ENCODE measurements at regions not wholly inside any gene's neighbourhood (a gene's known extent, or its start where the extent isn't known, plus 50 kb on each side); places are given as distances from the start of the nearest gene placed in this dataset.
"Not testable (repeated sequence)": the region's sequence is repeated elsewhere in the genome, so short reads cannot be mapped to it uniquely, and the experiment has no call there.

GRCh38 chr4:34417160-34417559 is 1827.2 kb downstream of the ARAP2 start:
- no peak for DNase-seq
- no peak for TF ChIP-seq POLR2A (IDR thresholded peaks at IDR 0.05; ENCODE audit: low read length)
- TF ChIP-seq GATA1 (IDR thresholded peaks at IDR 0.05; ENCODE audit: low read depth, low read length) = no peak

- TF ChIP-seq GATA1 (IDR thresholded peaks at IDR 0.05; ENCODE audit: low read depth, low read length) (no peak), POLR2A (IDR thresholded peaks at IDR 0.05; ENCODE audit: low read length) (no peak)
- DNase-seq = no peak
Observed at GRCh38 chr4:34419871-34420270, 1824.4 kb downstream of the ARAP2 start.

GRCh38 chr4:34422472-34423175 is 1821.7 kb downstream of the ARAP2 start:
- TF ChIP-seq POLR2A (IDR thresholded peaks at IDR 0.05; ENCODE audit: low read length) = no peak
- no peak for TF ChIP-seq GATA1 (IDR thresholded peaks at IDR 0.05; ENCODE audit: low read depth, low read length)
- no peak for DNase-seq

DNA sequence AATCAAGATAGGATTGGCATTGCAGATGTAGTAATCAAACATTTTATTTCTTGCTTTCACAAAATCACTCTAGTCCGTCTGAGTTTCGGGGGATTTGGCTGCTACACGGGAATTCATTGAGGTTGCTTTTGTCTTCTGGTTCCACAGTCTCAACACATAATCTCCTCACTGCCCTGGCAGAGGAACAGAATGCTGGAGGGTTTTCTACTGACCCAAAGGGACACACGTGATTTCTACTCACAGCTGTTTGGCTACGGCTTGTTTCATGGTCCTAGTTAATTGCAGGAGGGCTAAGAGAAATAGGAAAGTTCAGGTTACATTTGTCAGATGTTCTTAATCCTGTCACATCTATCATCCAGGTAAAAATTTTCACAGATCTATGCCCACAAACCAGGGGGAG is 1811.6 kb downstream of the ARAP2 start:
- no peak for TF ChIP-seq POLR2A (IDR thresholded peaks at IDR 0.05; ENCODE audit: low read length)
- TF ChIP-seq GATA1 (IDR thresholded peaks at IDR 0.05; ENCODE audit: low read depth, low read length) = no peak
- DNase-seq = no peak

- DNase-seq = not testable (repeated sequence)
Observed at GRCh38 chr4:34434377-34434776, 1809.9 kb downstream of the ARAP2 start.

GRCh38 chr4:34464196-34464595 is 1780.1 kb downstream of the ARAP2 start:
- DNase-seq = no peak
- TF ChIP-seq POLR2A (IDR thresholded peaks at IDR 0.05; ENCODE audit: low read length) = no peak
- no peak for TF ChIP-seq GATA1 (IDR thresholded peaks at IDR 0.05; ENCODE audit: low read depth, low read length)

DNA sequence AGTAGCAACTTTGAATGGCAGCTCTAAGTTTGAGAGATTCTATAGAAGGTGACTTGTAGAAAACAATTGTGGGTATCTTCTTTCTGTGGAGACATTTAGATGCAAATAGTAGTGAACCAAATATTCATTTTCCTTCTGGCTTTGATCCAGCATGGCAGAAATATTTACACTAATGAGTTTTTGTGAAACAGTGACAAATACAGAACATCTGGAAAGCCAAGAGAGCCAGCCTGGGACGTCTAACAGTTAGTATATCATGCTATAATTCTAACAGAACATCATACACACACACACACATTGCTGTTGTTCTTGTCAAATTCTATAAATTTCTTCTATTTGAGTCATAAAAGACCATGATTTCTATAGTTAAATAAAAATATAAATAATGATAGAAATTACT is 1777.9 kb downstream of the ARAP2 start:
- DNase-seq = no peak
- no peak for TF ChIP-seq GATA1 (IDR thresholded peaks at IDR 0.05; ENCODE audit: low read depth, low read length)
- TF ChIP-seq POLR2A (IDR thresholded peaks at IDR 0.05; ENCODE audit: low read length) = no peak

DNA sequence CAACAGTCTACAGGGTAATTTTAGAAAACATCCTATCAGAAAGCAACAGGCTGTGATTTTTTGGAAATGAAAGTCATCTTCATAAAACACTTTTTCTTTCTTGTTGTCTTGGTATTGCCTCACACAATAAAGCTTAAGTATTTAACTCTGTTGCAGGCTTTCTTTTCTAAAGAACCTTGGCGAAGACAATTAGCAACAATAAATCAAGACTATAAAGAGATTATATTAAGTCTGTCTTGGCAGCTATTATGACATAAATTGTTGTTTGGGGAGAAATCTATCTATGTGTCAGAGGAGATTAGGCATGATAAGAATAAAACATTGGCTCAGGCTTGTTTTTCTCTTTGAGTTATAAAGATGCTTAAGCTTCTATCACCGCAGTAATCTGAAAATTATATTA is 1774.8 kb downstream of the ARAP2 start:
- DNase-seq = no peak
- TF ChIP-seq POLR2A (IDR thresholded peaks at IDR 0.05; ENCODE audit: low read length) (no peak), GATA1 (IDR thresholded peaks at IDR 0.05; ENCODE audit: low read depth, low read length) (no peak)

DNA sequence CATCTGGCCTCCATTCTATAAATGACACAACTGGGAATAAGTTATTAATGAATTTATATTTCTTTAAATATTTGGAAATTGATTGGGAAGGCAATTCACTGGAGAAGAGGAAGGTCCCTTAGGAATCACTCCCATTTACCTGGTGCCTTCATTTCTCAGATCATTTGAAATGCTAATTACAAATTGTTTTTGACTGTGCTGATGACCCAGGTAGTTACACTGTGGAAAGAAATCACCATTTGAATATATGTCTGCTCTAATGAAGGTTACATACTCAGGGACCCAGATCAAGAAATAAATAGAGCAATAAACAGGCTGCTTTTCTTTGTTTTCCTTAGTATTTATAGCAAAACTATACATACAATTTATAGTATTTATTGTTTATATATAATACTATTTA is 1759.1 kb downstream of the ARAP2 start:
- TF ChIP-seq POLR2A (IDR thresholded peaks at IDR 0.05; ENCODE audit: low read length) (no peak), GATA1 (IDR thresholded peaks at IDR 0.05; ENCODE audit: low read depth, low read length) (no peak)

DNA sequence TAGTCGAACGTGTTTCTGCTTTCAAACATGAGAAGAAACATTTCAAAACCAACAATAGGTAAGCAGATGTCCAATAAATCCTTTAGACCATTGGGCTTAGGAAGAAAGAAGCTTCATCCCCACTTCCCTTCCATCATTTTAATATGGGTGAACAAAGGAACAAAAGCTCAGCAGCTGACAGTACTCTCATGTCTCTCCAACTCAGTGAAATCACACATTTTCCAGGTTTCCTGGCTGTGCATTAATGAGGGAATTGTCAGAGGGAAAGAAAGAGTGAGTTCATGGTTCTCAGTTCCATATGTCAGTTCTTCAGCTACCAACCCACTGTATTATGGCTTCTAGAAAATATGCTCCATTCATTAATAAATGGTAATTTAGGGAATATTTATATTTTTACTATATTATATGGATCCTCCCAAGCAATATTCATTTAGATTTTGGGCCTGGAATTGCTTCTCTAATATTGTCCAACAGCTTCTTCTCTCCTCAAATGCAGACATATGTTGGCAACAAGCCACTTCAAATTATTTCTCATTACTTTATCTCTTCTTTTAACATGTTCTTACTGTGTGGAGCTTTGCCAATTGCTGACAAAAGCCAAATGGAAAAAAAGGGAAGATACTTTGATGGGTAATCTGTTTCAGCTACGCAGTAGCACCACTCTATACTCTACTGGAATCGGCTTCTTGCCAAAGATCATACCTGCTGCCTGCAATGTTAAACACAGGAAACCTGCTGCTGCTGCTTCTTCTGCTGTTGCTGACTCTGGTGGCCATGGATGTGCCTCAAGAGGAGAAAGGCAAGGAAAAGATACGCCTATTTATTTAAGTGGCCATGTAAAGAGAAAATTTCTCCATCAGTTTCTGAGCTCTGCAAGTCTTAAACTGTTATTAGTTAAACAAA is 1757.6 kb downstream of the ARAP2 start:
- DNase-seq = no peak
- TF ChIP-seq GATA1 (IDR thresholded peaks at IDR 0.05; ENCODE audit: low read depth, low read length) (no peak), POLR2A (IDR thresholded peaks at IDR 0.05; ENCODE audit: low read length) (no peak)

More for the DNA sequence above, 1759.1 kb downstream of the ARAP2 start:
- no peak for DNase-seq

DNA sequence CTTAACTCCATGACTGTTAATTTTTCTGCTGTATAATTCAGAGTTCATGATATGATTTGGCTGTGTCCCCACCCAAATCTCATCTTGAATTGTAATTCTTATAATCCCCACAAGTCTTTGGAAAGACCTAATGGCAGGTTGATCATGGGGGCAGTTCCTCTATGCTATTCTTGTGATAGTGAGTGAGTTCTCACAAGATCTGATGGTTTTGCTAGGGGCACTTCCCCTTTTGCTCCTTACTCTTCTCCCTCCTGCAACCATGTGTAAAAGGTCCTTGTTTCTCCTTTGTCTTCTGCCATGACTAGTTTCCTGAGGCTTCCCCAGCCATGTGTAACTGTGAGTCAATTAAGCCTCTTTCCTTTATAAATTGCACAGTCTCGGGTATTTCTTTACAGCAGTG is 1751.9 kb downstream of the ARAP2 start:
- DNase-seq = no peak
- no peak for TF ChIP-seq GATA1 (IDR thresholded peaks at IDR 0.05; ENCODE audit: low read depth, low read length)
- TF ChIP-seq POLR2A (IDR thresholded peaks at IDR 0.05; ENCODE audit: low read length) = no peak

DNA sequence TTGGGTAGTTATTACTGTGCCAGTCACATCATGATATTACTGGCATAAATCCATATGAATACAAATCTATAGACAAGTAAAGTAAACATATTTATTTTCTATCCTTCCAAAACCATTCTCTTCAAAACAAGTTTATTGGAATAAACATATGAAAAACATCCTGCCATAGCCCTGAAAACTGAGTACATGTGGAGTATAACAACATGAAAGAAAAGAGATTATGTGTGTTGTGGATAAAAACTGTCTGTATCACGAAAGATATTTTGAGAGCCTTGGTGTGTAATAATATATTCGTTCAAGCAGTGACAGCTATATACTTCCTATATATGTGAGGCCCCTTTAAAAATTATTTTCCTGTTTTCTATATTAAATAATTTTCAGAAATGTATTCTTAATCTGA is 1742.2 kb downstream of the ARAP2 start:
- no peak for TF ChIP-seq GATA1 (IDR thresholded peaks at IDR 0.05; ENCODE audit: low read depth, low read length)
- TF ChIP-seq POLR2A (IDR thresholded peaks at IDR 0.05; ENCODE audit: low read length) = no peak

GRCh38 chr4:34504731-34505130 is 1739.6 kb downstream of the ARAP2 start:
- DNase-seq = not testable (repeated sequence)

More for the DNA sequence above, 1742.2 kb downstream of the ARAP2 start:
- DNase-seq = no peak

DNA sequence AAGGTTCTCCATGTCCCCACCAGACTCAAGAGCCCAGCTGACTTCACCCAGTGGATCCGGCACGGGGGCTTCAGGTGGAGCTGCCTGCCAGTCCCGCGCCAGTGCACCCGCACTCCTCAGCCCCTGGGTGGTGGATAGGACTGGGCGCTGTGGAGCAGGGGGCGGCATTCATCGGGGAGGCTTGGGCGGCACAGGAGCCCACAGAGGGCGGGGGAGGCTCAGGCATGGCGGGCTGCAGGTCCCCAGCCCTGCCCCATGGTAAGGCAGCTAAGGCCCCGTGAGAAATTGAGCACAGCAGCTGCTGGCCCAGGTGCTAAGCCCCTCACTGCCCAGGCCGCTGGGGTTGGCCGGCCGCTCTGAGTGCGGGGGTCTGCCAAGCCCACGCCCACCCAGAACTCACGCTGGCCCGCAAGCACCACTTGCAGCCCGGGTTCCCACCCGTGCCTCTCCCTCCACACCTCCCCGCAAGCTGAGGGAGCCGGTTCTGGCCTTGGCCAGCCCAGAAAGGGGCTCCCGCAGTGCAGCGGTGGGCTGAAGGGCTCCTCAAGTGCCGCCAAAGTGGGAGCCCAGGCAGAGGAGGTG is 1737.7 kb downstream of the ARAP2 start:
- DNase-seq = not testable (repeated sequence)

DNA sequence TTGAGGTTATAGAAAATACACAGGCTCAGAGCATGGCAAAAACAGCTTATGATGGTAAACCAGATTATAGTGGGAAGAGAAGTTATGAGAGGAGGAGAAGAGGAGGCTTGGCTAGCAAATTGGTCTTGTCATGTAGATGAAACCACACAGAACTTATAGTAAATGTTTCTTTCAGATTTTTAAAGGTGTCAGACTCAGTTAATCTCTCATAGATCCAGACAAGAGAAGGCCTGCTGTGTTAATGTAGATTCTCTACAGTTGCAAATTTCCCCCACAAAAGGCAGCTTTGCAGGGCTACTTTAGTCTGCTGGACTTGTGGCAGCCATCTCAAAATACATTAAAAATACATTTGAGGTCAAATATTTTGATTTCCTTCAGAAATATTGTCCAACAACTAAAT is 1731.7 kb downstream of the ARAP2 start:
- TF ChIP-seq GATA1 (IDR thresholded peaks at IDR 0.05; ENCODE audit: low read depth, low read length) = no peak
- no peak for TF ChIP-seq POLR2A (IDR thresholded peaks at IDR 0.05; ENCODE audit: low read length)
- no peak for DNase-seq
